GM18511 (cell line): ENCODE measurements at regions not wholly inside any gene's neighbourhood (a gene's known extent, or its start where the extent isn't known, plus 50 kb on each side); places are given as distances from the start of the nearest gene placed in this dataset.
"Not testable (repeated sequence)": the region's sequence is repeated elsewhere in the genome, so short reads cannot be mapped to it uniquely, and the experiment has no call there.

Source experiments
- ATAC-seq: cut with Tn5 transposase; IDR thresholded peaks from one replicate; pipeline ENCODE4 v1.9.1; 2021; ENCODE audit warnings: mild to moderate bottlenecking, moderate library complexity; ENCODE audit not compliant: unreplicated experiment

GRCh38 chr18:14357553-14358297 lies 185.7 kb downstream of the POTEC start:
- ATAC-seq: not testable (repeated sequence)

- not testable (repeated sequence) for ATAC-seq
These were observed 201.2 kb downstream of the POTEC start for GRCh38 chr18:14342170-14342569.

GRCh38 chr18:14336017-14336416 lies 203.8 kb upstream of the ZNF519 start:
- not testable (repeated sequence) for ATAC-seq

GRCh38 chr18:14321217-14321616 lies 189.0 kb upstream of the ZNF519 start:
- not testable (repeated sequence) for ATAC-seq

- ATAC-seq: not testable (repeated sequence)
These were observed 169.0 kb upstream of the ZNF519 start for GRCh38 chr18:14301255-14301654.

- not testable (repeated sequence) for ATAC-seq
These were observed 162.8 kb upstream of the ZNF519 start for GRCh38 chr18:14295081-14295480.

GRCh38 chr18:14285053-14285452 lies 152.8 kb upstream of the ZNF519 start:
- ATAC-seq: no peak

GRCh38 chr18:14275391-14275790 lies 143.2 kb upstream of the ZNF519 start:
- ATAC-seq: not testable (repeated sequence)

- ATAC-seq: not testable (repeated sequence)
These were observed 133.6 kb upstream of the ZNF519 start for GRCh38 chr18:14265637-14266410.

GRCh38 chr18:14262786-14263185 lies 130.6 kb upstream of the ZNF519 start:
- not testable (repeated sequence) for ATAC-seq

- ATAC-seq: not testable (repeated sequence)
These were observed 117.9 kb upstream of the ZNF519 start for GRCh38 chr18:14250084-14250677.

GRCh38 chr18:14239224-14239623 lies 107.0 kb upstream of the ZNF519 start:
- not testable (repeated sequence) for ATAC-seq

GRCh38 chr18:14236356-14237048 lies 104.3 kb upstream of the ZNF519 start:
- ATAC-seq: peak; percentile 57

- ATAC-seq: not testable (repeated sequence)
These were observed 93.0 kb upstream of the ZNF519 start for GRCh38 chr18:14225286-14225679.

- ATAC-seq: not testable (repeated sequence)
These were observed 92.5 kb upstream of the ZNF519 start for GRCh38 chr18:14224551-14225285.

- not testable (repeated sequence) for ATAC-seq
These were observed 91.7 kb upstream of the ZNF519 start for GRCh38 chr18:14223919-14224318.

- not testable (repeated sequence) for ATAC-seq
These were observed 91.1 kb upstream of the ZNF519 start for GRCh38 chr18:14223231-14223822.

GRCh38 chr18:14222354-14223221 lies 90.4 kb upstream of the ZNF519 start:
- not testable (repeated sequence) for ATAC-seq

GRCh38 chr18:14221689-14222088 lies 89.5 kb upstream of the ZNF519 start:
- ATAC-seq: no peak
